ENCODE measurements at regions not wholly inside any gene's neighbourhood (a gene's known extent, or its start where the extent isn't known, plus 50 kb on each side); places are given as distances from the start of the nearest gene placed in this dataset.

- Histone ChIP-seq H3K27me3 (ENCODE audit: insufficient read depth, low read depth, low read length) (no peaks in the 10 kb centered on the region), H4K20me1 (ENCODE audit: insufficient read depth) (no peaks in the 10 kb centered on the region), H3F3A (ENCODE audit: insufficient read depth, low read length, poor library complexity, severe bottlenecking) (no peaks in the 10 kb centered on the region), H3K9me2 (ENCODE audit: insufficient read depth, low read length) (no peaks in the 10 kb centered on the region), H3K9ac (ENCODE audit: low read length) (no peak overlapping the region), H2AFZ (ENCODE audit: low read depth, low read length) (no peak overlapping the region), H3K4me2 (ENCODE audit: low read length) (no peak overlapping the region), H3K27ac (ENCODE audit: low read length) (no peak overlapping the region), H3K4me3 (ENCODE audit: low read length) (no peak overlapping the region), H3K9me3 (ENCODE audit: low read length) (no peaks in the 10 kb centered on the region), H3K79me2 (replicated peaks; ENCODE audit: insufficient read depth, low read length) (no peaks in the 10 kb centered on the region), H3K36me3 (ENCODE audit: insufficient read depth, low read length) (no peaks in the 10 kb centered on the region)
- TF ChIP-seq, protein P1, sequence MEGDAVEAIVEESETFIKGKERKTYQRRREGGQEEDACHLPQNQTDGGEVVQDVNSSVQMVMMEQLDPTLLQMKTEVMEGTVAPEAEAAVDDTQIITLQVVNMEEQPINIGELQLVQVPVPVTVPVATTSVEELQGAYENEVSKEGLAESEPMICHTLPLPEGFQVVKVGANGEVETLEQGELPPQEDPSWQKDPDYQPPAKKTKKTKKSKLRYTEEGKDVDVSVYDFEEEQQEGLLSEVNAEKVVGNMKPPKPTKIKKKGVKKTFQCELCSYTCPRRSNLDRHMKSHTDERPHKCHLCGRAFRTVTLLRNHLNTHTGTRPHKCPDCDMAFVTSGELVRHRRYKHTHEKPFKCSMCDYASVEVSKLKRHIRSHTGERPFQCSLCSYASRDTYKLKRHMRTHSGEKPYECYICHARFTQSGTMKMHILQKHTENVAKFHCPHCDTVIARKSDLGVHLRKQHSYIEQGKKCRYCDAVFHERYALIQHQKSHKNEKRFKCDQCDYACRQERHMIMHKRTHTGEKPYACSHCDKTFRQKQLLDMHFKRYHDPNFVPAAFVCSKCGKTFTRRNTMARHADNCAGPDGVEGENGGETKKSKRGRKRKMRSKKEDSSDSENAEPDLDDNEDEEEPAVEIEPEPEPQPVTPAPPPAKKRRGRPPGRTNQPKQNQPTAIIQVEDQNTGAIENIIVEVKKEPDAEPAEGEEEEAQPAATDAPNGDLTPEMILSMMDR (IDR thresholded peaks at IDR 0.05; ENCODE audit: poor library complexity, severe bottlenecking) = no peak
- no peak for TF ChIP-seq REST (IDR thresholded peaks at IDR 0.05; ENCODE audit: borderline replicate concordance)
- TF ChIP-seq SMC3 (conservative IDR thresholded peaks at IDR 0.05; ENCODE audit: poor library complexity) = no peak
- no peak for TF ChIP-seq POLR2AphosphoS5 (IDR thresholded peaks at IDR 0.05)
- TF ChIP-seq EZH2 (IDR thresholded peaks at IDR 0.05; ENCODE audit: borderline replicate concordance, insufficient read depth, low read length, poor library complexity, severe bottlenecking) = no peak
- TF ChIP-seq EP300 (conservative IDR thresholded peaks at IDR 0.05; ENCODE audit: poor library complexity, severe bottlenecking) = no peak
- no peak for TF ChIP-seq RAD21 (conservative IDR thresholded peaks at IDR 0.05)
- no peak for TF ChIP-seq TAF1 (IDR thresholded peaks at IDR 0.05; ENCODE audit: low read depth)
- TF ChIP-seq MXI1 (conservative IDR thresholded peaks at IDR 0.05; ENCODE audit: poor library complexity, severe bottlenecking) = no peak
Observed at GRCh38 chr2:64211276-64211921, 67.2 kb upstream of the PELI1 start.

- no peak for TF ChIP-seq REST (IDR thresholded peaks at IDR 0.05; ENCODE audit: borderline replicate concordance)
- Histone ChIP-seq H3K9me3 (ENCODE audit: low read length) (no peaks in the 10 kb centered on the region), H3K27me3 (ENCODE audit: insufficient read depth, low read depth, low read length) (no peaks in the 10 kb centered on the region), H3F3A (ENCODE audit: insufficient read depth, low read length, poor library complexity, severe bottlenecking) (no peaks in the 10 kb centered on the region), H3K27ac (ENCODE audit: low read length) (no peak overlapping the region), H4K20me1 (ENCODE audit: insufficient read depth) (no peaks in the 10 kb centered on the region), H3K36me3 (ENCODE audit: insufficient read depth, low read length) (no peaks in the 10 kb centered on the region), H3K9ac (ENCODE audit: low read length) (no peak overlapping the region), H3K9me2 (ENCODE audit: insufficient read depth, low read length) (no peaks in the 10 kb centered on the region), H3K4me3 (ENCODE audit: low read length) (no peak overlapping the region), H2AFZ (ENCODE audit: low read depth, low read length) (no peak overlapping the region), H3K79me2 (replicated peaks; ENCODE audit: insufficient read depth, low read length) (no peaks in the 10 kb centered on the region), H3K4me2 (ENCODE audit: low read length) (no peak overlapping the region)
Observed at GRCh38 chr2:64212346-64212745, 68.1 kb upstream of the PELI1 start.
